ENCODE measurements at regions not wholly inside any gene's neighbourhood (a gene's known extent, or its start where the extent isn't known, plus 50 kb on each side); places are given as distances from the start of the nearest gene placed in this dataset.

DNA sequence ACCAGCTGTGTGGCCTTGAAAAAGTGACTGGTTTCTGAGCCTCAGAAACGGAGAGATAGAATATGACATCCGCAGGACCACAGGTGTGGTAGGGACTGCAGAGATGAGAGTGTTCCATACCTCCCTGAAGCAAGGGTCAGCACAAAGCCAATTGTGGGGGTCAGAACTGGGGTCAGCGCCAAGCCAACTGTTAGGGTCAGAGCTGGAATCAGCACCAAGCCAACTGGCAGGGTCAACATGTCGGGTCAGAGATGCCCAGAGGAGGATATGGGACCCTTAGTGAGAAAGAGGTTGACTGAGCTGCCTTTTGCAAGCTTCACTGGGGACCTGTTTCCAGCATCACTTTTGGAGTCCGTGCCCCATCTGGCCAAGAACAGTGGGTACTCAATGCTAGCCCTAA is 93.9 kb downstream of the MATN1 start:
- DNase-seq: no peak
- Mint-ChIP-seq H3K4me1 (ENCODE audit: low read depth) (no peaks in the 10 kb centered on the region), H3K9me3 (peaks cover 5% of the 10 kb centered on the region), H3K36me3 (ENCODE audit: low read depth) (no peaks in the 10 kb centered on the region; the same call in 1 of the 2 replicates), H3K27ac (no peak overlapping the region), H3K27me3 (ENCODE audit: insufficient read depth) (peaks cover 5% of the 10 kb centered on the region; the same call in 1 of the 2 replicates), H3K4me3 (no peak overlapping the region)
- TF ChIP-seq, protein P1, sequence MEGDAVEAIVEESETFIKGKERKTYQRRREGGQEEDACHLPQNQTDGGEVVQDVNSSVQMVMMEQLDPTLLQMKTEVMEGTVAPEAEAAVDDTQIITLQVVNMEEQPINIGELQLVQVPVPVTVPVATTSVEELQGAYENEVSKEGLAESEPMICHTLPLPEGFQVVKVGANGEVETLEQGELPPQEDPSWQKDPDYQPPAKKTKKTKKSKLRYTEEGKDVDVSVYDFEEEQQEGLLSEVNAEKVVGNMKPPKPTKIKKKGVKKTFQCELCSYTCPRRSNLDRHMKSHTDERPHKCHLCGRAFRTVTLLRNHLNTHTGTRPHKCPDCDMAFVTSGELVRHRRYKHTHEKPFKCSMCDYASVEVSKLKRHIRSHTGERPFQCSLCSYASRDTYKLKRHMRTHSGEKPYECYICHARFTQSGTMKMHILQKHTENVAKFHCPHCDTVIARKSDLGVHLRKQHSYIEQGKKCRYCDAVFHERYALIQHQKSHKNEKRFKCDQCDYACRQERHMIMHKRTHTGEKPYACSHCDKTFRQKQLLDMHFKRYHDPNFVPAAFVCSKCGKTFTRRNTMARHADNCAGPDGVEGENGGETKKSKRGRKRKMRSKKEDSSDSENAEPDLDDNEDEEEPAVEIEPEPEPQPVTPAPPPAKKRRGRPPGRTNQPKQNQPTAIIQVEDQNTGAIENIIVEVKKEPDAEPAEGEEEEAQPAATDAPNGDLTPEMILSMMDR (IDR thresholded peaks at IDR 0.05): no peak

DNA sequence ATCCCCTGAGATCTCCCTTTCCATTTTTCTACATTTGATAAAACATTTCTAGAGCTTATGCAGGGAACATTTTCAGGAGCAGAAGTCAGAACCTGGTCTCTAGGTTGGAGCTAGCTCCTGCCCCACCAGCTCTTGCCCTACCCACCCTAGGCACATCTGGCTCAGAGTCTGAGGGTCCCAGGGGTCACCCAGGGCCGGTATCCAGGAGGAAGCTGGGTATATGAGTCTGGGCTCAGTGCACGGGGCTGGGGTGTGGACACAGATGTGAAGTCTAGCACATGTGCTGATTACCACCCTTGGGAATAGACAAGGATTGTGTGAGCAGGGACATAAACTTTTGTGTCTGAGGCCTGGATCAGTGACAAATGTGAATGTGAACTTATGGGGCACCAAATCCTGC is 95.4 kb downstream of the MATN1 start:
- peaks cover 6% of the 10 kb centered on the region for H3K36me3 Mint-ChIP-seq (ENCODE audit: low read depth)
- TF ChIP-seq, protein P1 (IDR thresholded peaks at IDR 0.05): no peak
- no peak overlapping the region for H3K27ac Mint-ChIP-seq
- peaks cover 7% of the 10 kb centered on the region for H3K27me3 Mint-ChIP-seq (ENCODE audit: insufficient read depth)
- H3K4me1 Mint-ChIP-seq (ENCODE audit: low read depth): no peaks in the 10 kb centered on the region
- DNase-seq: no peak
- H3K9me3 Mint-ChIP-seq: peaks cover 11% of the 10 kb centered on the region
- H3K4me3 Mint-ChIP-seq: no peak overlapping the region

DNA sequence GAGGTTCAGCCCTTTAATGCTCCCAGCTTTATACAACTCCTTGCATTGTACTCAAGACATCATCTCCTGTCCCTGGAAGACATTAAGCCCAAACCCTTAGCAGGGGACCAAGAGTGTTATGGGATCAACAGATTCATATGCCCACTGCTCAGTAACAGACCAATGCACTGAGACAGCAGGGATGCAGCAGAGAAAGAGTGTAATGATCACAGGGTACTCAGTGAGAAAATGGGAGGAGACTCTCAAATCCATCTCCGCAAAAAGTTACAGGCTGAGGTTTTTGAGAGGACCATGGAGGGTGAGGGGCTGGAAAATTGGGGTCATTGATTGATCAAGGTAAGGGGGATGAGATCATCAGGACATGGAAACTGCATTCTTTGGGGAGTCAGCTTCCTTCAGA is 96.2 kb downstream of the MATN1 start:
- no peak overlapping the region for H3K4me3 Mint-ChIP-seq
- TF ChIP-seq, protein P1 (IDR thresholded peaks at IDR 0.05): no peak
- H3K9me3 Mint-ChIP-seq: peaks cover 12% of the 10 kb centered on the region
- no peaks in the 10 kb centered on the region for H3K4me1 Mint-ChIP-seq (ENCODE audit: low read depth)
- H3K27me3 Mint-ChIP-seq (ENCODE audit: insufficient read depth): peaks cover 9% of the 10 kb centered on the region
- DNase-seq: no peak
- no peak overlapping the region for H3K27ac Mint-ChIP-seq
- peaks cover 6% of the 10 kb centered on the region for H3K36me3 Mint-ChIP-seq (ENCODE audit: low read depth)

DNA sequence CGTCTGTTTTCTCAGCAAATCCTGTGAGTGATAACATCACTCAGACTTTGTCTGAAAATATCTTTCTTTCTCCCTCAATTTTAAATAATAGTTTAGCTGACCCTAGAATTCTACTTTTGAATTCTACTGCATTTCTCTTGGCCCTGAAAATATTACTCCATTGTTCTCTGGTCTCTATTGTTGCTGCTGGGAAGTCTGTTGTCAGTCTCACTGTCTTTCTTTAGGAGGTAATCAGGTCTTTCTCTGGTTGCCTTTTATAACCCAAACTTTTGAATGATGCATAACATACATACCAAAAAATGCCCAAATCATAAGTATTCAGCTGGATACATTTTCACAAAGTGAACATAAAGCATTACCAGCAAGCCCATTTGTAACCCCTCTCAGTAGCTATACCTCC is 100.0 kb downstream of the MATN1 start:
- TF ChIP-seq, protein P1 (IDR thresholded peaks at IDR 0.05): no peak
- DNase-seq: no peak
- peaks cover 6% of the 10 kb centered on the region for H3K36me3 Mint-ChIP-seq (ENCODE audit: low read depth)
- H3K27ac Mint-ChIP-seq: no peak overlapping the region
- H3K4me1 Mint-ChIP-seq (ENCODE audit: low read depth): no peaks in the 10 kb centered on the region
- peaks cover 12% of the 10 kb centered on the region for H3K9me3 Mint-ChIP-seq
- H3K4me3 Mint-ChIP-seq: no peak overlapping the region
- H3K27me3 Mint-ChIP-seq (ENCODE audit: insufficient read depth): peaks cover 11% of the 10 kb centered on the region

DNA sequence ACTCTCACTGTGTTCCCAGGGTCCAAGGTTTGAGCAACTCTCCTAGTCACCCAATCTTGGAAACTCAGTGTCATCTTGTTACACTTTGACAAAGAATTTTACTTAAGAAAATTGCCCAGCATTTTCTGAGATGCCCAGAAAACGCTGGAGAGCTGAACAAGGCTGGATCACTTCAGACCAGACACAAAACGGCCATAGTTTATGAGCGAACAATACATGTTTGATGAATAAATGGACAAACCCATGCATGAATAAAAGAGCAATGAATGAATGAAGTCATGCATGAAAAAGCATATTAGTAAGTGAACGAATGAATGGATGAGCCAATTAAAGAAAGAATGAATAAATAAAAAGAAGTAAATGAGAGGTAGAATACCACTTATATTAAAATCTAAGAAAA is 103.8 kb downstream of the MATN1 start:
- Mint-ChIP-seq H3K4me1 (ENCODE audit: low read depth) (no peaks in the 10 kb centered on the region), H3K27ac (no peak overlapping the region), H3K4me3 (no peak overlapping the region), H3K9me3 (peaks cover 7% of the 10 kb centered on the region), H3K27me3 (ENCODE audit: insufficient read depth) (peaks cover 15% of the 10 kb centered on the region), H3K36me3 (ENCODE audit: low read depth) (peaks cover 6% of the 10 kb centered on the region; the same call in 1 of the 2 replicates)
- DNase-seq: no peak
- TF ChIP-seq, protein P1 (IDR thresholded peaks at IDR 0.05): no peak

DNA sequence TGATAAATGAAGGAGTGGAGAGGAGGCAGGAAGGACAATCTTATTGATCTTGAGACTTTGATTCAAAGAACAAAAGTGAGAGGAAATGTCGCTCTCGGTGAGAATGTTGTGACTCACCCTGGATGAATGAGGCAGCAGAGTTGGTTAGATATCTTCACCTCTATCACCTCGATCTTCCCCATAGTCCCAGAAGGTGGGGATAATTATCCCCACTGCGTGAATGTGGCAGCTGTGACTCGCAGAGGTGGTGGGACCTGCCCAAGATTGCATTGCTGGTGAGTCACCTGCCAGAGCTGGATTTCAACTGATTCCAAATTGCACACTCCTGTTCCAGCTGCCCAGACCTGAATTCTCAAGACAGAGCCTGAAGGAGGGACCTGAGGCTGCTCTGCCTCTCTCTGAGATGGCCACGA is 105.0 kb downstream of the MATN1 start:
- peaks cover 15% of the 10 kb centered on the region for H3K27me3 Mint-ChIP-seq (ENCODE audit: insufficient read depth)
- H3K4me1 Mint-ChIP-seq (ENCODE audit: low read depth): no peaks in the 10 kb centered on the region
- H3K36me3 Mint-ChIP-seq (ENCODE audit: low read depth): peaks cover 3% of the 10 kb centered on the region; the same call in 1 of the 2 replicates
- no peak for DNase-seq
- TF ChIP-seq, protein P1 (IDR thresholded peaks at IDR 0.05): no peak
- H3K27ac Mint-ChIP-seq: no peak overlapping the region
- H3K4me3 Mint-ChIP-seq: no peak overlapping the region
- H3K9me3 Mint-ChIP-seq: peaks cover 5% of the 10 kb centered on the region

Measured in HFFc6 (cell line).